Testis (tissue), 2 donors: ENCODE measurements at regions not wholly inside any gene's neighbourhood (a gene's known extent, or its start where the extent isn't known, plus 50 kb on each side); places are given as distances from the start of the nearest gene placed in this dataset.

Source experiments
- DNase-seq: peaks from one replicate; pipeline ENCODE4 v3.0.0-alpha.2; 2019
- H3K27ac ChIP-seq, 2 donors: fragments of 200-600 bp; sonication (generic); one replicate each; pipeline ENCODE4 v1.5.1; 2019
- H3K27me3 ChIP-seq: fragments of 200-600 bp; sonication (generic); one replicate; pipeline ENCODE4 v1.5.1; 2019
- H3K36me3 ChIP-seq: fragments of 200-600 bp; sonication (generic); one replicate; pipeline ENCODE4 v1.5.1; 2017; ENCODE audit warnings: low read depth; ENCODE audit errors: missing control alignments
- H3K4me1 ChIP-seq: fragments of 200-600 bp; sonication (generic); one replicate; pipeline ENCODE4 v1.5.1; 2019
- H3K4me3 ChIP-seq, 2 donors: fragments of 200-600 bp; sonication (generic); one replicate each; pipeline ENCODE4 v1.5.1; 2017 to 2019
- H3K9me3 ChIP-seq: fragments of 200-600 bp; sonication (generic); one replicate; pipeline ENCODE4 v1.5.1; 2017
- POLR2A ChIP-seq: fragments of 450-650 bp; IDR thresholded peaks from one replicate; pipeline ENCODE4 v1.6.1; 2017; ENCODE audit warnings: antibody characterized with exemption, mild to moderate bottlenecking, moderate library complexity
- WGBS, 2 donors: methylation state at CpG; one replicate each; pipeline ENCODE4 v1.1.5; 2018; 5-methylcytosine and 5-hydroxymethylcytosine counted together
- intact Hi-C: fragments of 100-400 bp; cut with DNase I; formaldehyde crosslinking; loops from one replicate; pipeline ENCODE4 v1.15.1; 2023; ENCODE audit warnings: low total_unique reads
- TF ChIP-seq, protein P1 (sequence below), 3 experiments: fragments of 450-650 bp in 2 of 3; fragments of 200-600 bp in 1 of 3; sonication (generic) in 1 of 3; IDR thresholded peaks; one replicate each; pipeline ENCODE4 v1.5.1; 2016 to 2019; ENCODE audit warnings: antibody characterized with exemption in 3 of 3, mild to moderate bottlenecking in 2 of 3, moderate library complexity in 1 of 3

DNA sequence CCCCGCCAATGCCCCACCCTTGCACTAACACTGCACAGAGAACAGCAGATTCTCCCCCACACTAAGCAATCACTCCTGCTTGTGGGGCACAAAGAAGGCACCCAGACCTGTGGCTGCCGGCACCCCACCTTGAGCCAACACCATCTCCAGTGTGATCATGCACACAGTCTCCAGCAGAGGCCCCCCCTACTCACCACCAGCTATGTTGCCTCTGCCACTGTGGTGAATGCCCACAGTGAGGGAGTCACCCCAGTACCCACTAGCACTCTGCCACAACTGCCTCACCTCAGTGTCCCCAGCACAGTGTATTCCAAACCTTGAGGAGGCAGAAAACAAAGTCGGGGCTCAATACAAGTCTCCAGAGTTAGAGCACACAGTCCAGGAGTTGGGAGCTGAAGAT, 261.7 kb upstream of the SSTR1 start:
- Histone ChIP-seq H3K36me3 (no peaks in the 10 kb centered on the region), H3K4me3 (no peak overlapping the region), H3K27ac (no peak overlapping the region), H3K9me3 (no peaks in the 10 kb centered on the region), H3K4me1 (no peaks in the 10 kb centered on the region), H3K27me3 (no peaks in the 10 kb centered on the region)
- whole genome bisulfite sequencing, 2 donors = 71 to 100% methylated on average over 3 of the region's 3 CpGs
- intact Hi-C loops = no loop called here
- TF ChIP-seq, protein P1, sequence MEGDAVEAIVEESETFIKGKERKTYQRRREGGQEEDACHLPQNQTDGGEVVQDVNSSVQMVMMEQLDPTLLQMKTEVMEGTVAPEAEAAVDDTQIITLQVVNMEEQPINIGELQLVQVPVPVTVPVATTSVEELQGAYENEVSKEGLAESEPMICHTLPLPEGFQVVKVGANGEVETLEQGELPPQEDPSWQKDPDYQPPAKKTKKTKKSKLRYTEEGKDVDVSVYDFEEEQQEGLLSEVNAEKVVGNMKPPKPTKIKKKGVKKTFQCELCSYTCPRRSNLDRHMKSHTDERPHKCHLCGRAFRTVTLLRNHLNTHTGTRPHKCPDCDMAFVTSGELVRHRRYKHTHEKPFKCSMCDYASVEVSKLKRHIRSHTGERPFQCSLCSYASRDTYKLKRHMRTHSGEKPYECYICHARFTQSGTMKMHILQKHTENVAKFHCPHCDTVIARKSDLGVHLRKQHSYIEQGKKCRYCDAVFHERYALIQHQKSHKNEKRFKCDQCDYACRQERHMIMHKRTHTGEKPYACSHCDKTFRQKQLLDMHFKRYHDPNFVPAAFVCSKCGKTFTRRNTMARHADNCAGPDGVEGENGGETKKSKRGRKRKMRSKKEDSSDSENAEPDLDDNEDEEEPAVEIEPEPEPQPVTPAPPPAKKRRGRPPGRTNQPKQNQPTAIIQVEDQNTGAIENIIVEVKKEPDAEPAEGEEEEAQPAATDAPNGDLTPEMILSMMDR (IDR thresholded peaks at IDR 0.05) = no peak
- TF ChIP-seq POLR2A = no peak
- DNase-seq = no peak

DNA sequence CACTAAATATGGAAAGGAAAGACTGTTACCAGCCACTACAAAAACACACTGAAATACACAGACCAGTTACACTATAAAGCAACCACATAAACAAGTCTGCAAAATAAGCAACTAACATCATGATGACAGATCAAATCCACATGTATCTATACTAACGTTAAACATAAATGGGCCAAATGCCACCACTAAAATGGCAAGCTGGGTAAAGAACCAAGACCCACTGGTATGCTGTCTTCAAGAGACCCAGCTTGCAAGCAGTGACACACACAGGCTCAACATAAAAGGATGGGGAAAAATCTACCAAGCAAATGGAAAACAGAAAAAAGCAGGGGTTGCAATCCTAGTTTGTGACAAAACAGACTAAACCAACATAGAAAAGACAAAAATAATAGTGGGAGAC, 260.9 kb upstream of the SSTR1 start:
- no peak for TF ChIP-seq POLR2A
- TF ChIP-seq, protein P1 (IDR thresholded peaks at IDR 0.05) = no peak
- no peaks in the 10 kb centered on the region for H3K27me3 ChIP-seq
- no peaks in the 10 kb centered on the region for H3K9me3 ChIP-seq
- intact Hi-C loops = no loop called here
- 77 to 82% methylated on average over 1 of the region's 1 CpG for WGBS, 2 donors
- H3K27ac ChIP-seq = no peak overlapping the region
- H3K4me3 ChIP-seq = no peak overlapping the region
- H3K36me3 ChIP-seq = no peaks in the 10 kb centered on the region
- no peak for DNase-seq
- H3K4me1 ChIP-seq = no peaks in the 10 kb centered on the region

DNA sequence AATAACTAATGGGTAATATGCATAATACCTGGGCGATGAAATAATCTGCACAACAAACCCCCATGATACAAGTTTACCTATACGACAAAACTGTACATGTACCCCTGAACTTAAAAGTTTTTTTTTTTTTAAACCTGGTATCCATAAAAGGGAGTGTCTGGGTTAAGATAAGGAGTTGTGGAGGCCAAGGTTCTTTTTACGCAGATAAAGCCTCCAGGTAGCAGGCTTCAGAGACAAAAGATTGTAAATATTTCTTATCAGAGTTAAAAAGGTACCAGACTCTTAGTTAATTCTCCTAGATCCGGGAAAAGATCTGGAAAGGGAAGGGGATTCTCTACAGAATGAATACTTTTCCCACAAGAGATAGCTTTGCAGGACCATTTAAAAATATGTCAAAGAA, 259.4 kb upstream of the SSTR1 start:
- no peaks in the 10 kb centered on the region for H3K9me3 ChIP-seq
- no peaks in the 10 kb centered on the region for H3K27me3 ChIP-seq
- no peaks in the 10 kb centered on the region for H3K4me1 ChIP-seq
- no peak overlapping the region for H3K27ac ChIP-seq
- intact Hi-C loops = no loop called here
- TF ChIP-seq, protein P1 (IDR thresholded peaks at IDR 0.05) = no peak
- TF ChIP-seq POLR2A = no peak
- no peaks in the 10 kb centered on the region for H3K36me3 ChIP-seq
- DNase-seq = no peak
- WGBS, 2 donors = 59 to 74% methylated on average over 4 of the region's 4 CpGs
- H3K4me3 ChIP-seq = no peak overlapping the region

DNA sequence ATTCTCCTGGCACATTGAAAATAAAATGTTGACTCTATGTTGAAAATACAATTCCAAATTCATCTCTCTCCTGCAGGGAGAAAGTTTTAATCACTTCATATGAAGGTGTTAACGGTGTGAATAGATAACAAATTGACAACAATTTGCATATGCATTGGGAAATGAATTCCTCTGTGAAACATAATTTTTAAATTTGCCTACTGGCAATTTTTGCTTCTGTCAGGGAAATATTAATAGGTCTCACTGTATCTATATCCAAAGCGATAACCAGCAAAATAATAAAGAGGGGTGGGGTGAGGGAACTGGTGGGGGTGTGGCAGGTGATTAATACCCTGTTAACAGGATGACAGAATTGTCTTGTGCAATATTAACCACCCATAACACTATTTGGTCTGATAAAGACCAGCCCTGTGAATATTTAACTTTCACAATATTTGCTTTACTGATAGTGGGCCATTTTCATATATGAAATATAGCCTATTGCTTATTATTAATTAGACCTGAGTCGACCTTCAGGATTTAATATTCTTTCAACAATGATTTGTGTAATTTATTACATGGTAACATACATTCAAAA, 239.0 kb upstream of the SSTR1 start:
- H3K27ac ChIP-seq = no peak overlapping the region
- DNase-seq = no peak
- intact Hi-C loops = no loop called here
- no peaks in the 10 kb centered on the region for H3K27me3 ChIP-seq
- H3K9me3 ChIP-seq = no peaks in the 10 kb centered on the region
- H3K4me3 ChIP-seq = no peak overlapping the region
- TF ChIP-seq, protein P1 (IDR thresholded peaks at IDR 0.05) = no peak
- no peak for TF ChIP-seq POLR2A
- WGBS, 2 donors = 67 to 72% methylated on average over 3 of the region's 3 CpGs
- H3K4me1 ChIP-seq = no peaks in the 10 kb centered on the region
- no peaks in the 10 kb centered on the region for H3K36me3 ChIP-seq

DNA sequence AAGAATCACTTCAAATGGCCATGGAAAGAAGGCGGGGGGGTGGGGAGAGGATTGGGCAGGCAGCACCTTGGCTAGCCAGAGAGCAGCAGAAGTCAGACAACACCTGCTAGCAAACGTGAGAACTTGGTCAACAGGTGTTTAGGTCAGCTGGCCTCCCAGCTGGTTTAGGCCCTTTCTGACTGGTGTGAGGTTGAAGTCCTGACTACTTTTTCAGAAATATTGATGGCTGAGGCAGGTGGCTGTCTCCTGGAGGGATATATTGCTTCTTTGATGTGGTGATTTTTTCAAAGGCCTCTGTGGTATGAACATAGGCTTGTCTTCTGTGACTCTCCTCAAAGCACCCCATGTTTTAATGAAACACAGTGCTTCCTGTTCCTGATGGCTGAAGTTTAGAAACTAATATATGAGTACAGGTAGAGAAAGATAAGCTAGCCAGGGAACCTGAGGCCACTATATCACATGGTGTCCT, 238.2 kb upstream of the SSTR1 start:
- Histone ChIP-seq H3K27me3 (no peaks in the 10 kb centered on the region), H3K36me3 (no peaks in the 10 kb centered on the region), H3K9me3 (no peaks in the 10 kb centered on the region), H3K4me3 (no peak overlapping the region), H3K4me1 (no peaks in the 10 kb centered on the region), H3K27ac (no peak overlapping the region)
- intact Hi-C loops = no loop called here
- DNase-seq = no peak
- 69 to 89% methylated on average over 1 to 2 of the region's 2 CpGs for WGBS, 2 donors
- no peak for TF ChIP-seq POLR2A
- TF ChIP-seq, protein P1 (IDR thresholded peaks at IDR 0.05) = no peak
